HG03139 (cell line): ENCODE measurements at regions not wholly inside any gene's neighbourhood (a gene's known extent, or its start where the extent isn't known, plus 50 kb on each side); places are given as distances from the start of the nearest gene placed in this dataset.
"Not testable (repeated sequence)": the region's sequence is repeated elsewhere in the genome, so short reads cannot be mapped to it uniquely, and the experiment has no call there.

Source experiments
- ATAC-seq: cut with Tn5 transposase; IDR thresholded peaks from one replicate; pipeline ENCODE4 v1.9.1; 2021; ENCODE audit not compliant: unreplicated experiment

- no peak for ATAC-seq
Measured at GRCh38 chr5:93235761-93236160, 345.3 kb downstream of the NR2F1-AS1 start.

- no peak for ATAC-seq
Measured at GRCh38 chr5:93226202-93226735, 354.8 kb downstream of the NR2F1-AS1 start.

- no peak for ATAC-seq
Measured at GRCh38 chr5:93225748-93226147, 355.3 kb downstream of the NR2F1-AS1 start.

- ATAC-seq: no peak
Measured at GRCh38 chr5:93224624-93225023, 356.4 kb downstream of the NR2F1-AS1 start.

GRCh38 chr5:93221773-93222172 lies 359.2 kb downstream of the NR2F1-AS1 start:
- no peak for ATAC-seq

GRCh38 chr5:93220431-93220830 lies 360.6 kb downstream of the NR2F1-AS1 start:
- ATAC-seq: no peak

- no peak for ATAC-seq
Measured at GRCh38 chr5:93219641-93220145, 361.3 kb downstream of the NR2F1-AS1 start.

- ATAC-seq: not testable (repeated sequence)
Measured at GRCh38 chr5:93213111-93213794, 367.8 kb downstream of the NR2F1-AS1 start.

GRCh38 chr5:93209476-93209875 lies 371.5 kb downstream of the NR2F1-AS1 start:
- no peak for ATAC-seq

- no peak for ATAC-seq
Measured at GRCh38 chr5:93208141-93208751, 372.8 kb downstream of the NR2F1-AS1 start.

GRCh38 chr5:93206203-93206602 lies 374.8 kb downstream of the NR2F1-AS1 start:
- ATAC-seq: no peak

GRCh38 chr5:93201061-93201460 lies 380.0 kb downstream of the NR2F1-AS1 start:
- no peak for ATAC-seq

GRCh38 chr5:93196986-93197385 lies 384.0 kb downstream of the NR2F1-AS1 start:
- ATAC-seq: no peak

- ATAC-seq: no peak
Measured at GRCh38 chr5:93193431-93194347, 387.3 kb downstream of the NR2F1-AS1 start.

GRCh38 chr5:93192683-93193082 lies 388.3 kb downstream of the NR2F1-AS1 start:
- ATAC-seq: no peak

- ATAC-seq: no peak
Measured at GRCh38 chr5:93192087-93192486, 388.9 kb downstream of the NR2F1-AS1 start.

GRCh38 chr5:93191035-93191817 lies 389.8 kb downstream of the NR2F1-AS1 start:
- no peak for ATAC-seq

- no peak for ATAC-seq
Measured at GRCh38 chr5:93189707-93190120, 391.3 kb downstream of the NR2F1-AS1 start.

GRCh38 chr5:93188876-93189485 lies 392.0 kb downstream of the NR2F1-AS1 start:
- no peak for ATAC-seq

- ATAC-seq: no peak
Measured at GRCh38 chr5:93186076-93186682, 394.8 kb downstream of the NR2F1-AS1 start.
